NCI-H2107 (cell line): ENCODE measurements at regions not wholly inside any gene's neighbourhood (a gene's known extent, or its start where the extent isn't known, plus 50 kb on each side); places are given as distances from the start of the nearest gene placed in this dataset.
"Not testable (repeated sequence)": the region's sequence is repeated elsewhere in the genome, so short reads cannot be mapped to it uniquely, and the experiment has no call there.

Source experiments
- DNase-seq: peaks from one replicate; lab custom pipeline; 2025; lab: John Stamatoyannopoulos, UW

DNA sequence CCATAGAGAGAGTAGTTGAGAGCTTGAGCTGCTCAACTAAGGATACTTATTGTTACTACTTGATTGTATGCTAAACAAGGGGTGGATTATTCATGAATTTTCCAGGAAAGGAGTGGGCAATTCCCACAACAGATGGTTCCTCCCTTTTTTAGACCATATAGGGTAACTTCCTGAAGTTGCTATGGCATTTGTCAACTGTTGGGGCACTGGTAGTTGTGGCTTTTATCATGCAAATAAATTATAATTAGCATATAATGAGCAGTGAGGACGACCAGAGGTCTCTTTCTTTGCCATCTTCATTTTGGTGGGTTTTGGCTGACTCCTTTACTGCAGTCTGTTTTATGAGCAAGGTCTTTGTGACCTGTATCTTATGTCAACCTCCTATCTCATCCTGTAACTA is 1403.5 kb upstream of the PABPC4L start:
- DNase-seq: no peak

DNA sequence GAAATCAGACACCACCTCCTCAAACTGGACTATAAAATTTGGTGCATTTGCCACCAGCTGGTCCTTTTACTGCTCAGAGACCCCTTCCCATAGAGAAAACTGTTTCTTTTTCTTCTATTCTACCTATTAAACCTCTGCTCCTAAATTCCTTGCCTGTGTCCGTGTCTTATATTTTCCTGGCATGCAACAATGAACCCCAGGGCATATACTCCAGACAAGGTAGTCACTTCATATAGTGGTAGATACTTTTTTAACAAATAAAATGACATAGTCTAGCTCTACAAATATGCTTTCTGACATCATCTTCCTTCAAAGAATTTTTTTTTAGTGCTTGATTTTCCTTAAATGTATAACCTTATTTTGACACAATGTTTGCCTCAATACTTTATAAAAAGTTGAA is 1402.9 kb upstream of the PABPC4L start:
- DNase-seq: no peak

DNA sequence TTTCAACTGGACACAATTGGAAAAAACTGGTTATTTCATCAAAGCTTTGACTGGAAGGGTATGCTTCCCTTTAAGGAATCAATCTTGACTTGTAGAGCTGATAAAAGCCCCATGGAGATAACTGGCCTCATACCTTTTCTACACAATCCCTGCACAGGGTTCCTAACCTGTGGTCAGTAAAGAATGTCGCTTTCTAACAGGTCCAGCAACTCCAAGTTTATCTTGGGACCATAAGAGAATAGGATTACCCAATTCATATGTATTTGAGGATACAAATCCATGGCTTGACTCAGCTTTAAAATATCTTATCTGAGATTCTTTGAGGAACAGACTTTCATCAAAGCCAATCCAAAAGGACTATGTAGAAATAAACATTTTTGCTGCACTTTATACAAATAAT is 1399.8 kb upstream of the PABPC4L start:
- no peak for DNase-seq

DNA sequence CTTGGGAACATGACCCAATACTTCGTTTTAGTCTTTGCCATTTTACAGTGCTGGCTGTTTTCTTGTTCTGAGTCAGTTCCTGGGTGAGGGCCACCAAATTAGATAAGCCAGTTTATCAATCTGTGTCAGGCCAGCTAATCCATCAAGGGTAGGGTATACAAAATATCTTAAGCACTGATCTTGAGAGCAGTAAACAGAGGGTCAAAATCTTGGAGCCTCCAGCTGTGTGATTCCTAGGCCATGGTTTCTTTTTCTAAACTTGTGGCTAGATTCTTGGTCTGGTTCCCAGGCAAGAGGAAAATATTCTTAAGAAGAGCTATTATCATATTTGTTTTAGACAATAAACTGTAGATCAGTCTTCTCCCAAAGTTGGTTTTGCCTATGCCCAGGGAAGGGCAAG is 1396.6 kb upstream of the PABPC4L start:
- no peak for DNase-seq

DNA sequence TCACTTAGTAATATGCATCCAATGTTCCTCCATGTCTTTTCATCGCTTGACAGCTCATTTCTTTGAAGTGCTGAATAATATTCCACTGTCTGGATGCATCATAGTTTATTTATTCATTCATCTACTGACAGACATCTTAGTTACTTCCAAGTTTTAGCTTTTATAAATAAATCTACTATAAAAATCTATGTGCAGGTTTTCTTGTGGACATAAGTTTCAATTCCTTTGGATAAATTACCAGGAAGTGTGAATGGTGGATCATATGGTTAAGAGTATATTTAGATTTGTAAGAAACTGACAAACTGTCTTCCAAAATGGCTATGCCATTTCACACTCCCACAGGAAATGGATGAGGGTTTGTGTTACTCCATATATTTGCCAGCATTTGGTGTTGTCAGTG is 1392.9 kb upstream of the PABPC4L start:
- no peak for DNase-seq

DNA sequence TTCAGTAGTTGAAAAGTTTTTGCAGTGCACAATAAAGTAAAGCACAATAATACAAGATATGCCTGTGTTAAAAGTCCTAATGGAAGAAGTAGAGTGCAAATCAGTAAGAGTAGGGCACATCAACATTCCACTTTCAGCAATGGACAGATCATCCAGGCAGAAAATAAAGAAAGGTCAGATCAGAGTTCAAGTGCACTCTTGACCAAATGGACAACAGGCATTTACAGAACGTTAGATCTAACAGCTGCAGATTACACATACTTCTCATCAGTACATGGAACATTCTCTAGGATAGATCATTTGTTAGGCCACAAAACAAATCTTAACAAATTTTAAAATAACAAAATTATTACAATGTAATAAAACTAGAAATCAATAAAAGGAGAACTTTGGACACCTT is 1373.5 kb upstream of the PABPC4L start:
- no peak for DNase-seq

DNA sequence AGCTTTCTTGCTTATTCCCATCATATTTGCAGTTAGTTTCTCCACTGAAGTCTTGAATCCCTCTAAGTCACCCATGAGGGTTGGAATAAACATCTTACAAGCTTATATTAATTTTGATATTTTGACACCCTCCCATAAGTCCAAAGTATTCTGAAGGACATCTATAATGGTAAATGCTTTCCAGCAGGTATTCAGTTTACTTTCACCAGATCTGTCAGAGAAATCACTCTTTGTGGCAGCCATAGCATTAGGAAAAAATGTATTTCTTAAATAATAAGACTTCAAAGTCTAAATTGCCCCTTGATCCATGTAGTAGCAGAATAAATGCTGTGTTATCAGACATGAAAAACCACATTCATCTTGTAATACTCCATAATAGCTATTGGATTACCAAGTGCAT is 1371.7 kb upstream of the PABPC4L start:
- DNase-seq: no peak

- DNase-seq: no peak
These were observed 1362.5 kb upstream of the PABPC4L start for GRCh38 chr4:135564090-135564489.

- no peak for DNase-seq
These were observed 1351.6 kb upstream of the PABPC4L start for GRCh38 chr4:135553213-135553612.

DNA sequence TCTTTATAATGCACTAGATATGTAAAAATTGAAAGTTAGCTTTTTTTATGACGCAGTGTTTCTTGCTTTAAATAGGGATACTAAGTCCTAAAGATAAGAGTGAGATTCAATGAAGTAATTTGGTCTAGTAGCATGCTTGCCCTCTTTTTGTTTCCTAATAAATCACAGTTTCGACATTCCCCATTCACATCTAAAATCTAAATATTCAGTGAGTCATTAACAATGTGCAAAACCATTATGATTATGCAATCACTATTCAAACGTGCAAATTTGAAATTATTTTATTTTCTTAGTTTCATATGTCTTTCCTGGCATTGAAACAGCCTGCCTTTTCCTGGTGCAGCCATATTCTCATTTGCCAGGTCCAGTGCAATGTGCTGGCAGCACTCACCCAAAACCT is 1350.5 kb upstream of the PABPC4L start:
- DNase-seq: no peak

DNA sequence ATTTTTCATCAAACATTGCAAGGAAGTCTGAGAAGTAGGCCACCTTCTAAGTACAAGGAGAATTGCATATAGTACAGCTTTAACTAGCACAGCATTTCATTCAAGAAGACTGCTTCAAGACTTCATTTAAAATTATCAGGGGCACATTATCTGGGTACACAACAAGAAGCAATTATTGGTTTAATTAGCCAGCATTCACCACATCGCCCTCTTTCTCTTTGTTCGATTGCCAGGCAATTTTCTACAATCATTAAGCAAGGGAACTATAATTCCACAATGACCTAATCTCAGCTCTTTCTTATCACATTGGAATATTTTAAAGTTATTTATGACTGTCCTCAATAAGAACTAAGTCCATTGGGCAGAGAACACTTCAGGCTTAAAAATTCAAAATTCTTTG is 1347.1 kb upstream of the PABPC4L start:
- DNase-seq: no peak

GRCh38 chr4:135545616-135546317 is 1344.2 kb upstream of the PABPC4L start:
- DNase-seq: no peak

GRCh38 chr4:135538698-135539097 is 1337.1 kb upstream of the PABPC4L start:
- DNase-seq: no peak

DNA sequence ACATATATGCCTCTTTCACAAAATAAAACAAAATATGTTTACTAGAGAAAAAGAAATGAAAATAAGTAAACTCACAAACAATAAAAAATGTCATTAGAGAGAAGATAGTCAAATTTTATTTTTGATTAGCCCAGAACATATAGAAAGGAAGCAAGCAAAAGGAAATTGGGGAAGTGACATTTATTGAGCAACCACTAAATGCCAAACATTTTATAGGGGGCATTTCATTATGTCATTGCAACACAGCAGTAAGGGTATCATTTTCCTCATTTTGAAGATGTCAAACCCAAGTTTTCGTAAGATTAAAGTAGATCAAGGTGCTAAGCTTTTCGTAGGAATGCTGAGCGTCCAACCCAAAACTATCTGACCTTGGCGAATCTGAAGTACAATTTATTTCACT is 1331.5 kb upstream of the PABPC4L start:
- no peak for DNase-seq

DNA sequence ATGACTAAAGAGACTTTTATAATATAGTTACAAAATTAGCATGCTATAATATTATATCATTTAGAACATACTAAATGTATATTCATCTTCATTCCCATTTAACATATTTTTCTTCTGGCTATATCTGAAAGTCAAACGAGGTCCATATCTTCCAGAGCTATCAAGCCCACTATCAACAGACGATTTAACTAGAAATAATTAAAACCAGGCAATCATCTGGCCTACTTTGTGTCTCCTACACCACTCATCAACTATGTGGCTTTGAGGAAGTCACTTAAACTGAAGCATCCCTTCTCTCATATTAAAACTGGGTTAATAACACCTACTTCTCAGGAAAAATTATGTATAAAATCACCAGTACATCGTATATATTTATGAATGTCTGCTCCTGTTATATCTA is 1330.5 kb upstream of the PABPC4L start:
- DNase-seq: no peak

- no peak for DNase-seq
These were observed 1313.7 kb upstream of the PABPC4L start for GRCh38 chr4:135515295-135515694.

DNA sequence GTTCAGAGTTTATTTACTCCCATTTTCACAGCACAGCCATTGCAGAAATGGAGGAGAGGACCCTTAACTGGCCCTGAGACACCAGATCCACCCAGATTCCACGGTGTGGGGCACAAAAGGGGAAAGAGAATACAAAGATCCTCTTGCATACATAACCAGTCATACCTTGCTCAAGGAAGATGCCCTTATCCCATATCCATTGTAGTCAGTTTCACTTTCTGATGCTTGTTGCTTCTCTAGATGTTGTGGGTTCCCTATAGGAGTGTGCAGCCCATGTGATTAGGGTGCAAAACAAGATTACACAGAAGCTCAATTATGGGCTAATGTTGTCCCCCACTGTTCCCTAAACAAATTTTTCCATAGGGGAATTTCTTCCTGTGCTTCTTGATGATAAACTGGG is 1309.0 kb upstream of the PABPC4L start:
- no peak for DNase-seq

- no peak for DNase-seq
These were observed 1306.6 kb upstream of the PABPC4L start for GRCh38 chr4:135508006-135508714.

- no peak for DNase-seq
These were observed 1296.1 kb upstream of the PABPC4L start for GRCh38 chr4:135497563-135498152.

DNA sequence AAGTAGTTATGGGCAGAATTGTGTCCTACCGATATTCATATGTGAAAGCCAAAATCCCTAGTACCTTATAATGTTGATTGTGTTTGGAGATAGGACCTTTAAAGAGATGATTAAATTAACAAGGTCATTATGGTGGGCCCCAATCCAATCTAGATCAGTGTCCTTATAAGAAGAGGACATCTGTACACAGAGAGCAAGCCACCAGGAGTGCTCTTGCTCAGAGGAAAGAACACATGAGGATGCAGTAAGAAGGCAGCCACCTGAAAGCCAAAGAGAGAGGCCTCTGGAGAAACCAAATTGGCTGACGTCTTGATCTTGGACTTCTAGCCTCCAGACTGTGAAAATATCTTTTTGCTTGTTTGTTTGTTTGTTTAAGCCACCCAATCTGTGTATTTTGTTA is 1290.8 kb upstream of the PABPC4L start:
- DNase-seq: no peak

GRCh38 chr4:135485371-135485770 is 1283.8 kb upstream of the PABPC4L start:
- DNase-seq: no peak

GRCh38 chr4:135476272-135476671 is 1274.7 kb upstream of the PABPC4L start:
- no peak for DNase-seq

DNA sequence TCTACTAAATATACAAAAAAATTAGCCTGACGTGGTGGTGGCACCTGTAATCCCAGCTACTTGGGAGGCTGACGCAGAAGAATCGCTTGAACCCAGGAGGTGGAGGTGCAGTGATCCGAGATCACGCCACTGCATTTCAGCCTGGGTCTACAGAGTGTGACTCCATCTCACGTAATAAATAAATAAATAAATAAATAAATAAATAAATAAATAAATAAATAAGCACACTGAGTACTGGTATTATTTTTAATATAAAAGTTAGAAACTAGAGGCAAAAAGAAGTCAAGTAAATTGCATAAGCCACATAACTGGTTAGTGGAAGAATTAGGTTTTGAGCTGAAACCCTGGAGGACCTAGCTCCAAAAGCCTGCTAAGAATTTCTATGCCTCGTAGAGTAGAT is 1262.7 kb upstream of the PABPC4L start:
- no peak for DNase-seq

GRCh38 chr4:135447598-135447997 is 1246.0 kb upstream of the PABPC4L start:
- not testable (repeated sequence) for DNase-seq
